HepG2 (cell line): ENCODE measurements at regions not wholly inside any gene's neighbourhood (a gene's known extent, or its start where the extent isn't known, plus 50 kb on each side); places are given as distances from the start of the nearest gene placed in this dataset.
A peak's percentile ranks its signal among the peaks of the same experiment; 100 is the strongest.

Experiments used
- ATAC-seq: fragments of 200-7000 bp; cut with Tn5 transposase; 3 replicates; pipeline ENCODE4 v1.9.1; 2020; ENCODE audit warnings: mild to moderate bottlenecking, moderate library complexity
- BruUV-seq: library from RNA; stranded (reverse); fragments of 400-500 nt; replicated peaks from 2 replicates; lab custom pipeline; 2021; lab: Mats Ljungman, UMichigan
- CTCF ChIA-PET: fragments of 300-600 bp; formaldehyde crosslinking; extraction: SDS; loops from one replicate; lab custom pipeline; 2021; ENCODE audit warnings: low total read pairs, inconsistent platforms, low intra/inter-chr PET ratio; lab: Yijun Ruan, JAX
- POLR2A ChIA-PET: fragments of 350-600 bp; sonication (Branson Sonifier 250); formaldehyde crosslinking; loops from one replicate; lab custom pipeline; 2020; ENCODE audit warnings: antibody characterized with exemption, inconsistent platforms; lab: Yijun Ruan, JAX
- DNase-seq: peaks from one replicate; pipeline ENCODE4 v3.0.0-alpha.2; 2015; ENCODE audit warnings: low spot score
- FAIRE-seq: peaks from 3 replicates; lab custom pipeline; 2011; peaks lifted over from hg19 to GRCh38; lab: Jason Lieb, UNC
- H2AFZ ChIP-seq: one replicate; pipeline ENCODE4 v1.6.1; 2011; ENCODE audit warnings: low read length, inconsistent platforms
- H3K27ac ChIP-seq: fragments of 300-600 bp; 3 replicates; pipeline ENCODE4 v1.8.0; 2011; ENCODE audit warnings: mixed run types, mild to moderate bottlenecking, mixed read lengths, low read length, inconsistent platforms; ENCODE audit not compliant: insufficient read depth; ENCODE audit errors: extremely low read length
- H3K27me3 ChIP-seq, 2 experiments: fragments of 200-600 bp in 1 of 2; 2 replicates in 1 of 2; 3 replicates in 1 of 2; pipeline versions ENCODE4 v1.6.0 to v1.8.0; 2011; ENCODE audit warnings: low read length in 2 of 2, mild to moderate bottlenecking in 2 of 2, moderate library complexity in 2 of 2, inconsistent platforms in 1 of 2; ENCODE audit not compliant: insufficient read depth in 2 of 2, control insufficient read depth in 1 of 2
- H3K36me3 ChIP-seq, 2 experiments: fragments of 200-600 bp in 1 of 2; replicated peaks in 1 of 2; 2 replicates in 1 of 2; 3 replicates in 1 of 2; pipeline versions ENCODE4 v1.5.1 to v1.8.0; 2011; ENCODE audit warnings: low read length in 2 of 2, inconsistent platforms in 1 of 2; ENCODE audit not compliant: insufficient read depth in 2 of 2, control insufficient read depth in 1 of 2
- H3K4me1 ChIP-seq: 2 replicates; pipeline ENCODE4 v1.5.1; 2012; ENCODE audit warnings: low read length, inconsistent platforms; ENCODE audit not compliant: insufficient read depth
- H3K4me2 ChIP-seq: 2 replicates; pipeline ENCODE4 v1.6.0; 2011; ENCODE audit warnings: low read depth, low read length, inconsistent platforms
- H3K4me3 ChIP-seq, 3 experiments: fragments of 200-600 bp in 1 of 3; sonication (generic), shearing (Covaris generic) in 1 of 3; replicated peaks in 1 of 3; 2 replicates each; pipeline ENCODE4 v1.5.1; 2011 to 2016; ENCODE audit warnings: low read length in 3 of 3, inconsistent platforms in 2 of 3, low read depth in 2 of 3, mild to moderate bottlenecking in 2 of 3, control low read depth in 1 of 3, mixed read lengths in 1 of 3; ENCODE audit not compliant: insufficient read depth in 1 of 3
- H3K79me2 ChIP-seq: one replicate; pipeline ENCODE4 v1.6.1; 2011; ENCODE audit warnings: low read length, inconsistent platforms; ENCODE audit not compliant: insufficient read depth
- H3K9ac ChIP-seq: 2 replicates; pipeline ENCODE4 v1.6.0; 2011; ENCODE audit warnings: mild to moderate bottlenecking, low read depth, low read length, inconsistent platforms; ENCODE audit not compliant: insufficient read depth
- H3K9me3 ChIP-seq: 2 replicates; pipeline ENCODE4 v1.5.1; 2012; ENCODE audit warnings: mild to moderate bottlenecking, low read length
- H4K20me1 ChIP-seq: 2 replicates; pipeline ENCODE4 v1.6.0; 2011; ENCODE audit warnings: inconsistent platforms, mild to moderate bottlenecking, low read length, moderate library complexity; ENCODE audit not compliant: insufficient read depth
- AGO1 ChIP-seq: fragments of 200-400 bp; formaldehyde crosslinking; IDR thresholded peaks from 2 replicates; pipeline ENCODE4 v1.6.1; 2017; ENCODE audit warnings: mild to moderate bottlenecking, low read depth, low read length, moderate library complexity; ENCODE audit not compliant: poor library complexity, severe bottlenecking
- AKAP8 ChIP-seq: sonication (generic); formaldehyde crosslinking; IDR thresholded peaks from 2 replicates; pipeline ENCODE4 v1.5.1; 2020; ENCODE audit warnings: mild to moderate bottlenecking, missing genetic modification reagents
- GABPA ChIP-seq, 2 experiments: IDR thresholded peaks; 2 replicates each; pipeline ENCODE4 v1.6.1; 2011 to 2016; ENCODE audit warnings: low read depth in 2 of 2, low read length in 1 of 2, missing biosample characterization in 1 of 2, missing genetic modification characterization in 1 of 2
- IRF9 ChIP-seq: sonication (generic); formaldehyde crosslinking; IDR thresholded peaks from 2 replicates; pipeline ENCODE4 v1.8.0; 2022; ENCODE audit warnings: missing genetic modification reagents, mild to moderate bottlenecking, borderline replicate concordance
- KAT2B ChIP-seq: fragments of 150-350 bp; IDR thresholded peaks from 2 replicates; pipeline ENCODE4 v1.6.1; 2014; ENCODE audit warnings: low read depth, low read length, borderline replicate concordance
- MTA3 ChIP-seq: sonication (generic); formaldehyde crosslinking; IDR thresholded peaks from 2 replicates; pipeline ENCODE4 v1.4.0; 2020; ENCODE audit warnings: missing genetic modification reagents
- PLRG1 ChIP-seq: fragments of 450-650 bp; conservative IDR thresholded peaks from 2 replicates; pipeline ENCODE4 v1.6.1; 2016
- PRMT3 ChIP-seq: sonication (generic); formaldehyde crosslinking; IDR thresholded peaks from 2 replicates; pipeline ENCODE4 v1.8.1; 2022; ENCODE audit warnings: low read depth, mild to moderate bottlenecking, moderate library complexity, missing genetic modification reagents, borderline replicate concordance
- SOX6 ChIP-seq, 2 experiments: fragments of 450-650 bp in 1 of 2; sonication (generic) in 1 of 2; formaldehyde crosslinking in 1 of 2; IDR thresholded peaks; 2 replicates each; pipeline versions ENCODE4 v1.4.0 to v1.6.1; 2017 to 2020; ENCODE audit warnings: antibody characterized with exemption in 1 of 2, mild to moderate bottlenecking in 1 of 2, missing genetic modification reagents in 1 of 2
- TEAD2 ChIP-seq: sonication (generic); formaldehyde crosslinking; IDR thresholded peaks from 2 replicates; pipeline ENCODE4 v1.9.0; 2021; ENCODE audit warnings: missing genetic modification reagents
- ZNF232 ChIP-seq: sonication (generic); formaldehyde crosslinking; IDR thresholded peaks from 2 replicates; pipeline ENCODE4 v1.4.0; 2020; ENCODE audit warnings: missing genetic modification reagents, borderline replicate concordance
- ZNF333 ChIP-seq: sonication (generic); formaldehyde crosslinking; IDR thresholded peaks from 2 replicates; pipeline ENCODE4 v1.4.0; 2020; ENCODE audit warnings: mild to moderate bottlenecking, missing genetic modification reagents, borderline replicate concordance
- ZNF510 ChIP-seq: sonication (generic); formaldehyde crosslinking; IDR thresholded peaks from 2 replicates; pipeline ENCODE4 v1.4.0; 2020; ENCODE audit warnings: low read depth, mild to moderate bottlenecking, missing genetic modification reagents
- ZNF569 ChIP-seq: sonication (generic); formaldehyde crosslinking; IDR thresholded peaks from 2 replicates; pipeline ENCODE4 v1.5.0; 2020; ENCODE audit warnings: mild to moderate bottlenecking, missing genetic modification reagents, moderate library complexity, borderline replicate concordance
- ZNF605 ChIP-seq: sonication (generic); formaldehyde crosslinking; IDR thresholded peaks from 2 replicates; pipeline ENCODE4 v1.8.0; 2022; ENCODE audit warnings: mild to moderate bottlenecking, missing genetic modification reagents
- ZNF652 ChIP-seq: IDR thresholded peaks from 2 replicates; pipeline ENCODE4 v1.6.1; 2016; ENCODE audit warnings: low read depth, borderline replicate concordance
- ZNF879 ChIP-seq: sonication (generic); formaldehyde crosslinking; IDR thresholded peaks from 2 replicates; pipeline ENCODE4 v1.8.1; 2023; ENCODE audit warnings: missing genetic modification reagents
- WGBS: methylation state at CpG from one replicate; pipeline ENCODE4 v1.1.6; 2017; ENCODE audit warnings: low lambda C conversion rate; 5-methylcytosine and 5-hydroxymethylcytosine counted together
- in situ Hi-C: cut with HindIII; loops from 2 replicates; pipeline ENCODE4 v1.10.0; 2017; ENCODE audit warnings: low pct_unique_long_range_greater_than_20kb; ENCODE audit not compliant: extremely low pct_ligation_motif_present
- intact Hi-C: fragments of 100-400 bp; cut with micrococcal nuclease; formaldehyde crosslinking; loops from one replicate; pipeline ENCODE4 v1.10.0; 2022; ENCODE audit not compliant: unreplicated experiment

- ATAC-seq = no peak
- ChIA-PET CTCF (no interaction called here), POLR2A (no interaction called here)
- Histone ChIP-seq H3K79me2 (no peaks in the 10 kb centered on the region), H3K4me1 (no peaks in the 10 kb centered on the region), H3K27me3 (no peaks in the 10 kb centered on the region), H2AFZ (no peak overlapping the region), H3K27ac (no peak overlapping the region), H3K9ac (no peak overlapping the region), H4K20me1 (no peaks in the 10 kb centered on the region)
- 0% methylated on average over 2 of the region's 2 CpGs for WGBS
- intact Hi-C loops = no loop called here
- TF ChIP-seq TEAD2 (CRISPR knock-in tag) (no peak), ZNF605 (CRISPR knock-in tag) (no peak), ZNF232 (no peak), MTA3 (CRISPR knock-in tag) (no peak), KAT2B (no peak)
- TF ChIP-seq, all 625 proteins: peak for 0
- Histone ChIP-seq H3K36me3 (no peaks in the 10 kb centered on the region), H3K4me3 (no peak overlapping the region), H3K9me3 (no peaks in the 10 kb centered on the region), H3K4me2 (no peak overlapping the region)
- DNase-seq (no peak), FAIRE-seq (no peak)
- BruUV-seq = no TSS peak
- in situ Hi-C loops = no loop called here
Observed at GRCh38 chr6:91600561-91600960, 1013.7 kb upstream of the MAP3K7 start.

GRCh38 chr6:91590191-91590590 lies 1003.3 kb upstream of the MAP3K7 start:
- 20% methylated on average over 1 of the region's 3 CpGs for WGBS
- FAIRE-seq = no peak
- intact Hi-C loops (no loop called here), in situ Hi-C loops (no loop called here)
- Histone ChIP-seq H3K9me3 (no peaks in the 10 kb centered on the region), H3K27me3 (no peaks in the 10 kb centered on the region), H3K4me2 (no peak overlapping the region; the same call in 1 of the 2 replicates), H3K79me2 (no peaks in the 10 kb centered on the region), H4K20me1 (no peaks in the 10 kb centered on the region), H3K4me3 (no peak overlapping the region), H2AFZ (no peak overlapping the region), H3K9ac (no peak overlapping the region), H3K4me1 (no peaks in the 10 kb centered on the region), H3K36me3 (no peaks in the 10 kb centered on the region), H3K27ac (no peak overlapping the region)
- POLR2A ChIA-PET = no interaction called here
- TF ChIP-seq ZNF333 = no peak
- no peak for TF ChIP-seq PLRG1
- TF ChIP-seq GABPA (IDR thresholded peaks at IDR 0.05; ENCODE audit: low read depth, low read length) = no peak
- no peak for TF ChIP-seq GABPA (CRISPR knock-in tag; IDR thresholded peaks at IDR 0.05; ENCODE audit: low read depth)
- TF ChIP-seq IRF9 = no peak
- no peak for TF ChIP-seq ZNF879 (CRISPR knock-in tag)
- TF ChIP-seq SOX6 (IDR thresholded peaks at IDR 0.05) = no peak
- TF ChIP-seq SOX6 (CRISPR knock-in tag; IDR thresholded peaks at IDR 0.05) = no peak
- TF ChIP-seq ZNF569 (CRISPR knock-in tag) = no peak
- TF ChIP-seq ZNF652 (CRISPR knock-in tag) = no peak
- no peak for TF ChIP-seq PRMT3 (CRISPR knock-in tag)
- TF ChIP-seq ZNF510 (CRISPR knock-in tag) = no peak
- no peak for TF ChIP-seq AGO1
- no peak for TF ChIP-seq AKAP8 (CRISPR knock-in tag)
- no peak for DNase-seq
- no TSS peak for BruUV-seq
- ATAC-seq = peak; percentile 35; the same call in 2 of the 3 replicates
- CTCF ChIA-PET = no interaction called here
